WI38 (cell line): ENCODE measurements at regions not wholly inside any gene's neighbourhood (a gene's known extent, or its start where the extent isn't known, plus 50 kb on each side); places are given as distances from the start of the nearest gene placed in this dataset.

ENCODE experiments used
- H3K4me3 ChIP-seq: 2 replicates; pipeline ENCODE4 v1.5.1; 2011; ENCODE audit warnings: low read depth, mild to moderate bottlenecking, control low read depth, low read length
- TF ChIP-seq, protein P1 (sequence below): IDR thresholded peaks from 2 replicates; pipeline ENCODE4 v1.5.1; 2012; ENCODE audit warnings: low read depth, mild to moderate bottlenecking, control low read depth, low read length

DNA sequence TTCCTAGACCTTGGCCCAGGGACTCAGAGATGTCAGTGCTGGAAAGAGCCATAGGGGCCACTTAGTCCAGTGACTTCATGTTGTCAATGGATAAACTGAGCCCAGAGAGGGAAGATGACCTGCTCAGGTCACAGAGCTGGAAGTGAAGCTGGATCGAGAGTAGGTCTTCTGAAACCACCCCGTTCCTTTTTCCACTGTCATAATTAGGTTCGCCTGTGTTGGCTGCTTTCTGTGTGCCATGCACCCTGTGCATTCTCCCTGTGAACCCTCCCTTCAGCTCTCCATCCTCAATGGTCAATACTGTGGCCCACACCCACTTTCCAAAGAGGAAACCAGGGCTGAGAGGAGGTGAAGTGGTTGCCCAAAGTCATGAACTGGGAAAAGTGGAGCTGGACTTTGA lies 74.8 kb downstream of the CCR1 start:
- H3K4me3 ChIP-seq, result no peak overlapping the region
- TF ChIP-seq, protein P1, sequence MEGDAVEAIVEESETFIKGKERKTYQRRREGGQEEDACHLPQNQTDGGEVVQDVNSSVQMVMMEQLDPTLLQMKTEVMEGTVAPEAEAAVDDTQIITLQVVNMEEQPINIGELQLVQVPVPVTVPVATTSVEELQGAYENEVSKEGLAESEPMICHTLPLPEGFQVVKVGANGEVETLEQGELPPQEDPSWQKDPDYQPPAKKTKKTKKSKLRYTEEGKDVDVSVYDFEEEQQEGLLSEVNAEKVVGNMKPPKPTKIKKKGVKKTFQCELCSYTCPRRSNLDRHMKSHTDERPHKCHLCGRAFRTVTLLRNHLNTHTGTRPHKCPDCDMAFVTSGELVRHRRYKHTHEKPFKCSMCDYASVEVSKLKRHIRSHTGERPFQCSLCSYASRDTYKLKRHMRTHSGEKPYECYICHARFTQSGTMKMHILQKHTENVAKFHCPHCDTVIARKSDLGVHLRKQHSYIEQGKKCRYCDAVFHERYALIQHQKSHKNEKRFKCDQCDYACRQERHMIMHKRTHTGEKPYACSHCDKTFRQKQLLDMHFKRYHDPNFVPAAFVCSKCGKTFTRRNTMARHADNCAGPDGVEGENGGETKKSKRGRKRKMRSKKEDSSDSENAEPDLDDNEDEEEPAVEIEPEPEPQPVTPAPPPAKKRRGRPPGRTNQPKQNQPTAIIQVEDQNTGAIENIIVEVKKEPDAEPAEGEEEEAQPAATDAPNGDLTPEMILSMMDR, result no peak

DNA sequence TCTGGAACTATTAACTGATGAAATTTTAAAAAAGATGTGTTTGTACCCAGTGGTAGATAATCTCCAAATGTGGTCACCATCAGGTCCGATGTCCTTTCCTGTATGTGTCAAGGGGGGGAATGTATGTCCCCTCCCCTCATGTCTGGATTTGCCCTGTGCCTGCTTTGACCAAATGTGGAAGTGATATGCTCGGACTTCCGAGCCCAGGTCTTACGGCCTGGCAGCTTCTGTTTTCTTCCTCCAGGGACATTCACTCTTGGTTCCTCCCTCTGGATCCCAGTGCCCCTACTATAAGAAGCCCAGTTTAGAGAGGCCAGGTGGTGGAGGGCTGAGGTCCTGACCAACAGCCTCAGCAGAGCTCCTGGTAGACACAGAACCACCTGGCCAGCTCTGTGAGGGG lies 75.5 kb downstream of the CCR1 start:
- H3K4me3 ChIP-seq, result no peak overlapping the region

DNA sequence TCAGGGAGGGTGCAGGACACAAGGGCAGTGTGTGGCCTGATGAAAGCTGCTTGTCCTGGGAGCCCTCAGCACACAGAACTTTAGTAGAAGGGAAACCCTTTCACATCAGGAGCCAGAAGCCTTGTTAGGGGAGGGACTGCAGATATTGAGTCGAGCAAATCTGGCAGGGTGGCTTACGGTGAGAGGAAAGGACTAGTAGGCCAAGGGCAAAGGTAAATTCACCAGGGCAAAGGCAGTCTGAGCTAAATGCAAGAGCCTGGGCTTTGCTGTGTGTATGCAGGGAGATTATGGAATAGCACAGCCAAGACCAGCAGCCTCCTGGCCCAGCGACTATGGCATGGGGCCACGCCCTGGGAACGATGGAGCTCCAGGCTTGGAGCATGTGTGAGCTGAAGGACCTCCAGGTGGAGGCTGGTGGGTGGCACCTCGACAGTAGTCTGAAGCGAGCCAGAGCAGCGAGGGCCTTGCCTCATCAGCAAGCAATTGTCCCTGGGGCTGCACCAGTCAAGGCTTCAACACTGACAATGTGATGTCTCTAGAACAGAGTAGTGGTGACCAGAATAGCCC lies 76.1 kb downstream of the CCR1 start:
- TF ChIP-seq, protein P1, result no peak
- no peak overlapping the region for H3K4me3 ChIP-seq

More for the DNA sequence above, 75.5 kb downstream of the CCR1 start:
- TF ChIP-seq, protein P1, result no peak

DNA sequence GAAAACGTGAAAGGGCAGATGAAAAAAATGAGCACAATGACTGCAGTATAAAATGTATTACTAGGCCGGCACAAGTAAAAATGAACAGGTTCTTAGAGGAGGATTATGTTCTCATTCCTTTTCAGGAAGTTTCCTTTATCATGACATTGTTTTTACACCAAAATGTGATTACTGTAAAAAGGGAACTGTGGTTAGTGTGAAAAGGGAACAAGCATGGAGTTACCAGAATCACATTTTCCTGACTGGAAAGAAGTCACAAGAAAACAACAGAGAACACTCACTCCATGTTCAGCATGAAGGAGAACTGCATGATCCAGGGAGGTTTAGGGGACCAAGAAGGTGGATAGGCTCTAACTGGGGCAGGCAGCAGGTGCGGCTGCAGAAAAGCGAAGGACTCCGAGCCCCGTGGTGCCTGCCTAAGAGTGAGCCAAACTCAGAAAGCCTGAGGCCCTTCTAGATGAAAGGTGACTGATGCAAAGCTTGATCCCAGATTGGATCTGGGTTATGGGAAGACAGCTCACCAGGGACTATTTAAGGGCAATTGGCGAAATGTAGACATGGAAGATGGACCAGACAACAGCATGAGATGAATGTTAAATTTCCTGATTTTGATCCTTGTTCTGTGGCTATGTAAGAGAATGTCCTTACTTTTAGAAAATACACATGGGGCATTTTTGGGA lies 77.3 kb downstream of the CCR1 start:
- TF ChIP-seq, protein P1, result no peak
- H3K4me3 ChIP-seq, result no peak overlapping the region

DNA sequence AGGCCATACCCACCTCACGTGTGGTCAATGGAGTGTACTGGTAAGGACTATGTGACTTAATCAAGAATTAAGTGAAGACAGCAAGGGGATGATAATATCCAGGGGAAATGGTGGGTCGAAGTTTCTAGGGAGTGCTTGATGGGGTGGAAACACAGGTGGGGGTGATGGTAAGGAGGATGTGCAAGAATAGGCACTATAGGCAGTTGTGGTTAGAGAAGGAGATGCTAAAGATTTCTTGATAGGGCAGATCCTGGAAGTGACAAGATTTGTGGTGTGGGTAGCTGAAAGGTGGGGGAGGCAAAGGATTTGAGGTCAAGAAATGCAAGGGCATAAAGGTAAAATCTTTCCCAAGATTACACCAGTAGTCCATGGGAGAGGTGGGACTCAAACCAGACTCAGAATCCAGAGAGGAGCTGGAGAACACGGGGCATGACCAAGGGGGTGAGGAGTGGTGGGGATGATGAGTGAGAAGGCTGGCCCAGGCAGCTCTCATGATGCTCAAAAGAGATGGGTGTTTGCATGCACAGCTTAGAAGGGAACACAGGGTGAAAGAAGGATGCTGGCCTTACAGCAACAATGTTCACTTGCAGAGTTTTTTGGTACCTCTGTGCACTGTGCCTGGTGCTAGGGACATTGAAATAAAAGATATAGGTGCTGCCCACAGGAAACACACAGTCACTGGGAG lies 78.4 kb downstream of the CCR1 start:
- H3K4me3 ChIP-seq, result no peak overlapping the region
- TF ChIP-seq, protein P1, result no peak

DNA sequence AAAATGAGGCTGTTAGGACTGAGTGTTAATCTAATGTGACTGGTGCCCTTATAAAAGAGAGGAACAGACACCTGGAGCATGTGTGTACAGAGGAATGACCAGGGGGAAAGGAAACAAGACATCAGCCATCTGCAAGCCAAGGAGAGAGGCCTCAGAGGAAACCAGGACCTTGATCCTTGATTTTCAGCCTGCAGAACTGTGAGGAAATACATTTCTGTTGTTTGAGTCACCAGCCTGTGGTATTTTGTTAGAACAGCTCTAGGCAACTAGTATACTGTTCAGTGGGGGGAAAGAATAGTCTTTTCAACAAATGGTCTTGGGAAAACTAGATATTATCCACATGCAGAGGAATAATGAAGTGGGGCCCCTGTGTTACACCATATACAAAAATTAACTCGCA lies 80.6 kb downstream of the CCR1 start:
- TF ChIP-seq, protein P1, result no peak

More for the DNA sequence above, 80.6 kb downstream of the CCR1 start:
- H3K4me3 ChIP-seq, result no peak overlapping the region
